ENCODE measurements at regions not wholly inside any gene's neighbourhood (a gene's known extent, or its start where the extent isn't known, plus 50 kb on each side); places are given as distances from the start of the nearest gene placed in this dataset.

DNA sequence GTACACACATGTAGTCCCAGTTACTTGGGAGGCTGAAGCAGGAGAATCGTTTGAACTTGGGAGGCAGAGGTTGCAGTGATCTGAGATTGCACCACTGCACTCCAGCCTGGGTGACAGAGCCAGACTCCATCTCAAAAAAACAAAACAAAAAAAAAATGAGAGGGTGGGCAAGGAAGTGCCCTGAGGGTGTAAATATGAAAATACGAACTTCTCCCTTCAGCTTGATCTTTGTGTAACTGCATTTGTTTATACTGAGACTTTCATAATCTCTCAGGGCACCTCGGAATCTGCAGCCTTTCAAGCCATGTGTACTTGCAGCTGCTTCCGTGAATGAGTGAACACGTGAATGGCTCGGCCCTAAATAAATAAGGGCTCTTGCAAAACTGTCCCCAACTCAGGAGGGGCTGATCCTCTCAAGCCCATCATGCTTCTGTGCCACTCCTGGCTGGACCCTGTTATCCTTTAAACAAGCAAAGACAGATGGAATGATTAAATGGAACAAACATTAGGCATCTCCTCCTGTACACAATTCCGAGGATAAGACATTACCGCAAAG is 96.8 kb downstream of the BOD1L2 start:
- no peak for DNase-seq (ENCODE audit: low read depth)

DNA sequence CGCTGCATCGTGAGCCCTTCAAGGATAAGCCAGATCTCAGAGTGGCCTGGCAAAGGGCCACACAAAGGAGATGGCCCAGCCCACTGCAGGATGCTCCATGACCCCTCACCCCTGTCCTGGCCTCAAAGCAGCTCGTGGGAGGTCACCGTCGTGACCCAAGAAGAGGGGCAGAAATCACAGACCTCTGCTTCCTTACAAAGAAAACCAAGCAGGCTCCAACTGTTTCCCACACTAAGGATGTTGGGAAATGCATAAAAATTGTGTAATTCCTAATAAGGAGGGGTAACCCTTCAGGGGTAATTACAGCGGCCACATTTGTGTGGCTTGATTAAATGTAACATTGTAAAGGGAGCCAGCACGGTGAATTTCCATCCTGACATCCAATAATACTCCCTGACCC is 102.3 kb downstream of the BOD1L2 start:
- no peak for DNase-seq (ENCODE audit: low read depth)

DNA sequence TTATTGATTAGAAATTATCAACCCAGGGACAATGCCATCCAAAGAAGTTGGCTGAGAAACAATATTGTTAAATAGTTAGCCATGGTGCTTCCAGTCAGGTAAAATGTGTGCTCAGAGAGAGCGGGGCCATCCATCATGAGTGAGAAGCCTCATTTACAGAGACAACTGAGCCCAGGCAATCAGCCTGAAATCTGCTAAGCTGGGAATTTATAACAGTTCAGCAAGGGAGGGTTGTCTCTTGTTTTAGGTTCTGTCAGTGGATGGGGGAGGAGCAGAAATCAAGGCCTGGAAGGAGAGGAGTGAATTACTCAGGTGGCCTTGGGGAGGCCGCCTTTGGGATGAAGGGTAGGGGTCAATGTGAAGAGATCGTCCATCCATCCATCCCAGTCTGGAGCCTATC is 102.5 kb upstream of the ST8SIA3 start:
- no peak for DNase-seq (ENCODE audit: low read depth)

DNA sequence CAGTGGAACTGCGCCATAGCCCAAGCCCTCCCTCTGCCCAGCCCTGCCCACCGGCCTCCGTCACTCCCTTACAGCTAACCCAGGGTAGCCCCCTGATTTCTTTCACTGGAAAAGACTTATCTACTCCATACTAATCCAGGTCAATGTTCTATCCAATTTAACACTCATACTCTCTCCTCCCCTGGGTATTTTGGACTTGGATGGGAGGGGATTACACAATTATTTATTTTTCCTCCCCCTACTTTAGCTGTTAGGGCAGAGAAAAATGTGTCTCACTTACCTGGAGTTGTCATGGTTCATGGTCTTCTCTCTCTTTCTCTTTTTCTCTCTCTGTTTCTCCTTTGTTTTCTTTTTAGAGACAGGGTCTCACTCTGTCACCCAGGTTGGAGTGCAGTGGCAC is 100.6 kb upstream of the ST8SIA3 start:
- DNase-seq (ENCODE audit: low read depth): no peak

DNA sequence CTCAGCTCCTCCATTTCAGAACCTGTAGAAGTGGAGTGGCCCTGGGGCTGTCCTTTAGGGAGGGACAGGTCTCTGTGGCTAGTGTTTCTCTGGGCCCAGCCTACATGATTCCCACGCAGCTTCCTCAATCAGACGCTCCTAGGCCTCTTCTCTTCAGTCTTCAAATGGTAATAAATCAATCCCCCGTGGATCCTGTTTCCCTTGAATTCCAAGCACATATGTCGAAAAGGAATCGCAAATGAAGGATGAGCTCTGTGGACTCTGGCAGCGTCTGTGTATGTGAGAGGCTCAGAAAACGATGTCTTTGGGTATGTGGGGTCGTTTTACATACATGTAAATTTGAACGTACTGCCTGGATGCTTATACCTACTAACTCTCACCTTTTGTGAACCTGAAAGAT is 98.5 kb upstream of the ST8SIA3 start:
- DNase-seq (ENCODE audit: low read depth): no peak

DNA sequence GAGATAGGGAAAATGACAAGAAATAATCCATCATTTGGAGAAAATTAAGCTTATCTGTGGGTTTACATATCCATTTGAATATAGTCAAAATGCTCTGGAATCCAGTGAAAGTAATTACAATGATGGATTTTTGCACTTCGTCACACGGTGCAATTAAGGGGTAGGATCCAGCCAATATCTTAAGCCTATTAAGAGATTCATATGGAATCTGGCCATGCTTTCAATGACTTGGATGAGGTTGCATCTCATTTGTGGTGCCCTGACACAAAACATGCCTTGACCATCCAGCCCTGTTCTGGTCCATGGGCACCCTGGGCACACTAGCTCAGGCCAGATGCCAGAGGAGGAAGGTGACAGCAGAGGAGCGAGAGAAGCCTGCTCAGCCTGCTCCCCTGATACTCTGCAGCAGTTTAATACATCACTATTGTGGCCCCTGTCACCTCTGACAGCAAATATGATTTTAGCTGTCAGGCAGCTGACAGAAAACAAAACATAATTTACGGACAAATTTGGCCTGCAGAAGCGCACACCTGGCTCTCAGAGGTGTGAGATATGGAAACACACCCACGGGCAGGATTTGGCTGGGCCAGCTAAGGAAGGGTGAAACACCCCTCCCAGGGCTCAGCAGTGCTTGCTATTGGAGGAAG is 94.1 kb upstream of the ST8SIA3 start:
- DNase-seq (ENCODE audit: low read depth): no peak

DNA sequence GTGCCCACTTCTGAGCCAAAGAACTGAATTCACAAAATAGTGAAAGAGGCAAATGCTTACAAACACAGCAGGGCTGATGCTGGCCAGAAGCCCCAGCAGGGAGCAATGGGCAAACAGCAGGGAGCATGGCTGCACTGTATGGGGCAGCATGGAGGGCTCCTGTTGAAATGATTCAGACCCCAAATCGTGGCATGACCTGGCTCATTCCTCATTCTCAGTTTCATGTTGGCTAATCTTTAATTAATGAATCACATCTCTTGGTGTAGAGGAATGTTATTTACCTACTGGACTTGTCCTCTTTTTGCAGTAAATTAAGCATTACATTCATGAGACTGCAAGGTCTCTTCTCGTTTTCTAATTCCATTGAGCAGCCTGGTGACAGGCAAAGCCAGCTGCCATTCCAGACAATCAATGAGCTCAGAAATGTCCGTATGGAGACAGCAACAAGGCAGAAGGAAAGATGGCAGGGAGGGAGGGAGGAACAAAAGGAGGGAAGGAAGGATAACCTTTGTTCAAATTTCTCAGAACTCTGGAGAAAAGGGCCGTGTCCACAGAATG is 84.9 kb upstream of the ST8SIA3 start:
- no peak for DNase-seq (ENCODE audit: low read depth)

DNA sequence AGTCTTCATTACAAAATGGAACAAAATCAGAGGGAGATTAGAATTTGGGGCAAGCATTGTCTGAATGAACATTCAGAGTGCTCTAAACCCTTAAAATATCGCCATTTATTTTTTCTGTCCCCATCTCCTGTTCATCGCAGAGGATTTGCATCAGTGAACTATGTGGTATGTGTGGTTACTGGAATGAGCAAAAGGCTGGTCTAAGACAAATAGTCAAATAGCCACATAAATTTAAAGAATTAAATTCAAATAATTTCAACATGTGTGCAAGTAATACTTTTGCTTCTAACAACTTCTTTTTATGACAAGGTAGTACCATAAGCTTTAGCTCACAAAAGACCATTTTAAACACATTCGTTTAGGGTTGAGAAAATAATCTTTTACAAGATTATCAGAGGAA is 82.6 kb upstream of the ST8SIA3 start:
- DNase-seq (ENCODE audit: low read depth): no peak

DNA sequence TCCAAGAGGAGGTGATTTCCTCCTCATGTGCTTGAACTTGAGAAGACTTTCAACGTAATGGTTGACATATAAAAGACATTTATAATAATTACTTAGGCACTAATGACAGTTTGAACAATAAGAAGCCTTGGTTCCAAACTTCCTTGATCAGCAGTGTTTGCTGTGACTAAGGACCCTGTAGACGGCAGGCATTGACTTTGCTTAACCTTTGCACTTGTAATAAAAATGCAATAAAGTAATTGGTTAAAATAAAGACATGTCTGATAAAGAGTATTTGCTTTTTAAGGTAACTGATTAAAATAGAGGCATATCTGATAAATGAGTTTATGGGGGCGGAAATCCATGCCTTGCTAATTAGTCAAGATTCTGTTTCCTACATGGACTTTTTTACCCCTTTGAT is 82.2 kb upstream of the ST8SIA3 start:
- DNase-seq (ENCODE audit: low read depth): no peak

DNA sequence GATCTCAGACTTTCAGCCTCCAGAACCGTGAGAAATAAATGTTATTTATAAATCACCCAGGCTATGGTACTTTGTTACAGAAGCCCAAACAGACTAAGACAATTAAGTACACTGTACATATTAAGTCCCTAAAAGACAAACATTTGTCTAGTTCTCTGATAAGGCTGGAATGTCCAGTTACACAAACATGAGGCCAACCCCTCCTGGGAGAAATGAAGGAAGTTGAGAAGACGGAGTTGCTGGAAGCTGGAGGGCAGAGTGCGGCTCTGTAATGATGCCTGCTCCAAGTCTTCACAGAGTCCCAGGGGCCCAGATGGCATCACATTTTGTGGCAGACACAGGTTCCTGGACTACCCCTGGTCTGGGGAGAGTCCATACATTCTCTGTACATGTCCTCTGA is 79.2 kb upstream of the ST8SIA3 start:
- DNase-seq (ENCODE audit: low read depth): no peak

DNA sequence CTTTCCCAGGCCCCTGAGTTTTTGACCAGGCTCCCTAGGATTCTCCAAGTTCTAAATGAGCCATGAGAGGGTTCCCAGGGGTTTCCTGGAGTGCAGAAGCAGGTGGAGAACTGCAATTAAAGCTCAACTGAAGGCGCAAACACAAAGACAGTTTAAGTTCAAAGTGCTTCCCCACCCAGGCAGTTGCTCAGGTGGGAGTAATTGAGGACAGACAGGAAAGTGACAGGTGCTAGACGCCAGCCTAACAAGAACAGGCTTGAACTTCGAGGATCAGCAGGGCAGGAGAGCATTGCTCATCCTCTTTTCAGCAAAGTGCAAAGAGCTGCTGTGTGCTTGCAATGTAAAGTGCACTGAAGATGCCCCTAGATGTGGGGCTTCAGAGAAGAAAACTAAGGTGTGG is 77.2 kb upstream of the ST8SIA3 start:
- DNase-seq (ENCODE audit: low read depth): no peak

DNA sequence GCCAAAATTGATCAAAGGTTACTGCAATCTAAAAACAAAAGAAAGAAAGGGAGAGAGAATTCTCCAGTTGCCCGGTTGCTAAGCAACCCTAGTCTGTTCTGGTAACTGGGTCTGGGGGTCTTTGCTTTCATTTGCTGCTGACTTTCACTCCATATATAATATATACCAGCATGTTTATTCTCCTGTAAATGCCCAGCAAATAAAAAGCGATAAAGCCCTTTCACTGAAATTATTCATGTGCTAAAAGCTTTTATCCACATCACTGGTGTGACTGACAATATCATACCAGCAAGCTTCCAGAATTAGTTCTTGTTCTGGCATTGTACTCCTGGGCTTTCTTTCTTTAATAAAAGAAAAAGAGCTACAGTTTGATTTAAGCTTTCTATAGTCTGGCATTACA is 75.5 kb upstream of the ST8SIA3 start:
- no peak for DNase-seq (ENCODE audit: low read depth)

DNA sequence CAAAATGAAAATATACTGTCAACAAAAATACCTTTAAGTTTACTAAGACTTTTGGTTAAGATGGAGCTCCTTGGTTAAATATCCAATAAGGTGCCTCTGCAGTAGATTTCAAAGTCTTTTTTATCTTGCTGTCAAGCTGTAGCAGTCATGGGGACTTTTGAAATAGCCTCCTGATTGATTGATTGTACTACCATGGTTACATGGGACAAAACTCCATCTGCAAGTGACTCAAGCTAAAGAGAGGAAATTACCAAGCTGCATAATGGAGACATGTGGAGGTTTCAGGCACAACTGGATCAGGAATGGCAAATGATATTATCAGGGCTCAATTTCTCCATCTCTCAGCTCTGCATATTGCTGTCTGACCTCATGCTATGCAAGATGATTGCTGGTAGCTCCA is 73.4 kb upstream of the ST8SIA3 start:
- no peak for DNase-seq (ENCODE audit: low read depth)

DNA sequence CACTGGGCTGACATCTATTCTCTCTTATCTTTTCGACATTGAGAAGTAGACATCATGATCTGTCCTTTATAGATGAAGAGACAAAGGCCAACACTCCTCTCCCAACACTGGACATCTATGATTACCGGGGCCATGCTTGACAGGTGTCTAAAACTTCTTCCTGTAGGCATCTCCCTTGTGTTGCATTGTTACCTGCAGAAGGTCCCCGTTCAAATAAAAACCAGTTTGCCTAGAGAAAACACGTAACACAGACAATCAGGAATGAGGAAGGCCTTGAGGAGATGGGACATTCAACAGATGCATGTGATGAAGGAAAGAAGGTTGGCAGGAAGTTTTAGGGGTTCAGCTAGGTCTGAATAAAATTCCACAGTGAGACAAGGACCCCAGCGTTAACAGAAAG is 70.8 kb upstream of the ST8SIA3 start:
- no peak for DNase-seq (ENCODE audit: low read depth)

DNA sequence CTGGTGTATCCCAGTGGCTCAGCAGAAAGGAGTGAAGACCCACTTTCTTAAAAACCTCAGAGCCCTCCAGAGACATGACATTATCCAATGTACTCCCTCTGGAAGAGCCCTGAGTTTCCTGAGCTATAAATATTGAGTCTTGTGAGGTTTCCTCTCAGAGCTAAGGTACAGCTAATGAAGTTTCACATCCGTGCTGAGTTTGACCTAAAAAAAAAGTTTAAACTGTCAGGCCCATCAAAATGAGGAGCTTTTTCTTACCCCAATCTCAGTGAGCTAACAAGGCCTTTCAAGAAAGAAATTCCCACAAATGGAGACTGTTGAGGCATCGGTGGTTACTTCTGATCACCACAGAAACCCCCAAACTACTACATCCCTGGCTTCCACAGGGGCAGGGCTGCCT is 65.4 kb upstream of the ST8SIA3 start:
- no peak for DNase-seq (ENCODE audit: low read depth)

DNA sequence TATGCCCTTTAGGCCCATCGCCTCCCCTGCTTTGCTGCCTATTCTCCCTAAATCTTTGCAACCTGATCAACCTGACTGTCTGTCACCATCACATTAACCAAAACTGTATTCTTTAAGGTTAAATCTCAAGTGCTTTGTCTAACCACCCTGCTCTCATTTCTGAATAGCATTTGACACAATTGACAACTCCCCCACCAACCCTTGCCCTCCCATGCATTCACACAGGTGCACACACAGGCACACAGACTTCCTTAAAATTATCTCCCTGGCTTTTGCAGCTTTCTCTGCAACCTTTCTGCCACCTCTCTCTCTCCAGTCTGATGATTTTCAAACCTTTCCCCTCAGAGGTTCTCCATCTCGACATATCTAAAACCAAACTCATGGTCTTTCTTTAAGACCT is 64.6 kb upstream of the ST8SIA3 start:
- DNase-seq (ENCODE audit: low read depth): no peak

DNA sequence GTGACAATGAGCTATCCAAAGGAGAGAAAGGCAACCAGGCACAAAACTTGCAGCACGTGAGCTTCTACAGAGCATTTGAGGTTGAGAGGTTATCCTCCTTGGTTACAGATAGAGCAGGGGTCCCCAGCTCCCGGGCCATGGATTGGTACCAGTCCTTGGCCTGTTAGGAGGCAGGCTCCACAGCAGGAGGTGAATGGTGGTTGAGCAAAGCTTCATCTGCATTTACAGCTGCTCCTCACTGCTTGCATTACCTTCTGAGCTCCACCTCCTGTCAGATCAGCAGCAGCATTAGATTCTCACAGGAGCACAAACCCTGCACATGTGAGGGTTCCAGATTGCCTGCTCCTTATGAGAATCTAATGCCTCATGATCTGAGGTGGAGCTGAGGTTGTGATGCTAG is 57.8 kb upstream of the ST8SIA3 start:
- no peak for DNase-seq (ENCODE audit: low read depth)

DNA sequence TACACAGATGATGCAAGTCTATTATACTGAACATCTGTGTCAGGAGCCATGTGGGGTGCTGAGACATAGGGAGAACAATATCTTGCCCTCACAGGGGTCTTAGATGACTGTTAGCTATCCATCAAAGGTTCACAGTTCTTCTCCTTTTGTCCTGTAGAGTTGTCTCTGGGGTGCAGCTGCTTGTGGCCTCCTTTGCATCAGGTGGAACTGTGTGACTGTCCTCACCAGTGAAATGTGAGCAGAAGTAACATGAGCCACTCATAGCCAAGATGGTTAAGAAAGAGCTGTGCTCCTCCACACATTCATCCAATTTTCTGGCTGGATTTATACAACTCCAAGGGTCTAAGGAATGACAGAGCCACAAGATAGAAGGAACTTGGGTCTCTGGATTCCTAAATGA is 56.0 kb upstream of the ST8SIA3 start:
- no peak for DNase-seq (ENCODE audit: low read depth)

DNA sequence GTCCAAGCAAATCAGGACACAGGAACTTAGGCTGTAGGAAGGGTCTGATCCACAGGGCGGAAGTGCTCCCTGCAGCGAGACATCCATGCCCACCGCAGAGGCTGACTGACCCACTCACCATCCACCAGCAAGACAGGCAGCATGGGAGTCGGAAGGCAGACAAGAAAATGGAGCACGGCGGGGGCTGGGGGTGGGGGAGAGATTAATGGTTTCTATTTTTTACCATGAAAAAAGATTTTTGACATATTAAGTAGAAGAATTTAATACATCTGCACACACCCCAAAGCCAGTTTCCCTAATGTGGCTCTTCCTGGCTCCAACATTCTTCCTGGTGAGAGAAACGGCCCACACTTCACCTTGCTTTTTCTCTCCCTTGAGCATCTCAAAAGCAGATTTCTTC is 55.1 kb upstream of the ST8SIA3 start:
- DNase-seq (ENCODE audit: low read depth): no peak

DNA sequence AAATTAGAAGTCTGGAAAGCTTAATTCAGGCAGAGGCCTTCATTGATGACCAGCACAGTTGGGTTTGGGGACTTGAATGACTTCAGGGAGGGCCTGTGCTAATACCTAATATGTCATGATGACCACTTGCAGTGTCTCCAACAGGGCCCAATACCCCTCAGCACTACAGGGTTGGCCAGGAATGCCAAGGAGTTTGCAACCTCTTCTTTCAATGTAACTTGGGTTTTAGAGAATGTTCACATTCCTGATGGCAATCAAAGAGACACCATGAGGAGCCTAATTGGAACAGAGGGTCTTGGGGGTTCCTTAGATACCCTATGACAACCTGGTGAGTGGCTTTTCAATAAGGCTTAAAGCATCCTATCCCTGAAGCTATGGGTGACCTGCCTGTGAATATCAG is 52.4 kb upstream of the ST8SIA3 start:
- DNase-seq (ENCODE audit: low read depth): no peak

DNA sequence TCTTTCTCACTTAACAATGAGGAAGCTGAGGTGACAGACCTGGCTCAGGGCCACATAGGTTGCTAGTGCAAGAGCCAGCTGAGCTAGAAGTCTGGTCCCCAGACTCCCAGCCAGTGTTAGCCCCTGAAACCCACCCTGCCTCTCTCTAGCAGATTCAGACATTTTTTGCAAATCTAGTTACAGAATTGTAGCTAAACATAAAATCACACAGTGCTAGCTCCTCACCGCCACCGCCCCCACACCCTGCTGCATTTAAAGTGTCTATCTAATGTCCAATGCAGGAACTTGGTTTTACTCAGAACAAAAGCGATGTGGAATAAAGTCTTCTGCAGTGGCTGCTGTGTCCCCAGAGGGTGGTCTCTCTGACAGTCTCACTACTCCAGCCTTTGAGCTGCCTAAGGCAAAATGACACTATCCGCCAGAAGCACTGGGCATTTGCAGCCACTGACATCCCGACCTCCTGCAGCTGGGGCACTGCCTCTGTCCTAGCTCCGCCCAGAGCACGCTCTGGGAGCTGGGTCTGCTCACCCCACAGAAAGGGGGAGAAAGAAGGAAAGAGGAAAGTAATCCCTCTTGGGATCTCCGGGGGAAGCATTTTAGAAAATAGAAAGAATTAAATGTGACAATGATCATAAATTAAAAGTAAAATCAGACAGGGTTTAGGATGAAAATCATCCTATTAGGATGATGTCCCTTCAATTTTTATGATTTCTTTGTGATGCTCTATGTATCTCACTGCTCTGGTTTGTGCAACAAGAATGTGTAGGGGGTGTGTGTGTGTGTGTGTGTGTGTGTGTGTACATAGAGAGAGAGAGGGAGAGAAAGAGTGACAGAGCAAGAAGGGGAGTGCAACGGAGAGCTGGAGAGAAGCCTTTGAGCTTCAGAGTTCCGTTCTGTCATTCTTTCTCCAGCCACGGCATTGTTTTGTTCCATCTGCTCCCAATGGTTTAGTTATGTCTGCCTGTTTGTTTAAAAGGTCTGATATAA is 50.5 kb upstream of the ST8SIA3 start:
- no peak for DNase-seq (ENCODE audit: low read depth)
